ENCODE measurements at regions not wholly inside any gene's neighbourhood (a gene's known extent, or its start where the extent isn't known, plus 50 kb on each side); places are given as distances from the start of the nearest gene placed in this dataset.

DNA sequence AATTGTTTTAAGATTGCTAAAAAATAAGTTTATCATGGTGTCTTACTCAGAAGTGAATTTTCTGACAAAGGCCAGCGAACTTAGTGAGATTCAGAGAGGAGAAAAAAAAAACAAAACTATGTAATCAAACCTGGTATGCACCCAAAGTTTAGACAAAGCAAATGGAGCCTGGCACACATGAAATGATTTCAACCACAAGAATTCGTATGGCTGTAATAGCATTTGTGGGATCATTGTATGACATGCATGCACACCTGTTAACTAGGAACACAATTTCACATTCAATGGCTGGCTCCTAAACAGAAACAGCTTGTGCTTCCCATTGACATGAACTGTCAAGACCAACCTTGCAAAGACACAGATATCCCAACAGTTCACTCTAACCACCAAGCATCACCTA lies 94.6 kb downstream of the ZIC4 start:
- DNase-seq (ENCODE audit: low read depth in 2 of 2) = no peak
- H3K4me3 ChIP-seq (replicated peaks in 1 of 2; ENCODE audit: low read depth in 2 of 2, low read length in 2 of 2) = no peak overlapping the region
- TF ChIP-seq, protein P1, sequence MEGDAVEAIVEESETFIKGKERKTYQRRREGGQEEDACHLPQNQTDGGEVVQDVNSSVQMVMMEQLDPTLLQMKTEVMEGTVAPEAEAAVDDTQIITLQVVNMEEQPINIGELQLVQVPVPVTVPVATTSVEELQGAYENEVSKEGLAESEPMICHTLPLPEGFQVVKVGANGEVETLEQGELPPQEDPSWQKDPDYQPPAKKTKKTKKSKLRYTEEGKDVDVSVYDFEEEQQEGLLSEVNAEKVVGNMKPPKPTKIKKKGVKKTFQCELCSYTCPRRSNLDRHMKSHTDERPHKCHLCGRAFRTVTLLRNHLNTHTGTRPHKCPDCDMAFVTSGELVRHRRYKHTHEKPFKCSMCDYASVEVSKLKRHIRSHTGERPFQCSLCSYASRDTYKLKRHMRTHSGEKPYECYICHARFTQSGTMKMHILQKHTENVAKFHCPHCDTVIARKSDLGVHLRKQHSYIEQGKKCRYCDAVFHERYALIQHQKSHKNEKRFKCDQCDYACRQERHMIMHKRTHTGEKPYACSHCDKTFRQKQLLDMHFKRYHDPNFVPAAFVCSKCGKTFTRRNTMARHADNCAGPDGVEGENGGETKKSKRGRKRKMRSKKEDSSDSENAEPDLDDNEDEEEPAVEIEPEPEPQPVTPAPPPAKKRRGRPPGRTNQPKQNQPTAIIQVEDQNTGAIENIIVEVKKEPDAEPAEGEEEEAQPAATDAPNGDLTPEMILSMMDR (IDR thresholded peaks at IDR 0.05; ENCODE audit: low read depth, low read length) = no peak

DNA sequence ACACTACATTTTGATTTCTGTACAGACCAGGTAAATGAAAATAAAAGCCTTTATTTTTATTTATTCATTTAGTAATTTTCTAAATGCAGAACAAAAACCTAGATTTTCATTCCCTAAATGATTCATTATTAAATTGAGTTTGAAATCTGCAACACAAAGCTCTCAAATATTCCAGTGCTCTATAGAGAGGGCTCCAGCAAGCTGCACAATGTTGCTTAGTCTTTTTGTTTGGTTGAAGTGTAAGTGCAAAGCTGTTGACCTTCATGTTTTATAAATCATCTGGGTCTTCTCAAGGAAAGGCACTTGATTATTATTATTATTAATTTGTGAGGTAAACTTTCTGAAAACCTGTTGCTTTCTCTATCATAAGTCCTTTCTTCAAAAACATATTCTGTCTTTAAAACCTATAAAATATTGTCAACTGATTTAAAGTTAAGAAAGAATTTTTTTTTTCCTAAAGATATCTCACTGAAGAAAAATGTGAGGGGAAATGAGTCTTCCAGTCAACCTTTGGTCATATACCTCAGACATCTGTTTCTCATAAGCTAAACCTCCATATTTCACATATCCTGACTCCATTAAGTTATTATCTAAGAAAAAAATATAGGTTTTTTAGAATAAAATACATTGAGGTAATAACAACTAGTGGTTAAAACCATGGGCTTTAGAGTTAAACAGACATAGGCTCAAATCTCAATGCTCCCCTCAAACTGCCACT lies 100.7 kb downstream of the ZIC4 start:
- DNase-seq (ENCODE audit: low read depth in 2 of 2) = peak in 1 of 2 donors; percentile 23
- TF ChIP-seq, protein P1 (IDR thresholded peaks at IDR 0.05; ENCODE audit: low read depth, low read length) = no peak

DNA sequence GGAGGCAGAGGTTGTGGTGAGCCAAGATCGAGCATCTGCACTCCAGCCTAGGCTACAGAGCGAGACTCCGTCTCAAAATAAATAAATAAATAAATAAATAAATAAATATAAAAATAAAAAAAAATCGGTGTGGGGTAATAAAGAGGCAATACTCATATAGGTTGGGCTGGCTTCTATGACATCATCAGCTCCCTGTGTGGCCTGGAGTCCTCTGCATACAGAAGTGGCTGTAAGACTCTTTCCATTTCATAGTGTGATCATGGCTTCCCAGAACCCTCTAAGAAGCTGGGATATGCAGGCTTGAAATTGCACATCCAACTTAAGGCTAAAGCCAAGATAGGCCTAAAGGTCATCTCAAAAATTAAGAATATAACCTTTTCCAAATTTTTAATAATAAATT lies 101.6 kb downstream of the ZIC4 start:
- DNase-seq (ENCODE audit: low read depth in 2 of 2) = no peak
- TF ChIP-seq, protein P1 (IDR thresholded peaks at IDR 0.05; ENCODE audit: low read depth, low read length) = no peak
- no peak overlapping the region for H3K4me3 ChIP-seq (replicated peaks in 1 of 2; ENCODE audit: low read depth in 2 of 2, low read length in 2 of 2)

More for the DNA sequence above, 100.7 kb downstream of the ZIC4 start:
- no peak overlapping the region for H3K4me3 ChIP-seq (replicated peaks in 1 of 2; ENCODE audit: low read depth in 2 of 2, low read length in 2 of 2)

DNA sequence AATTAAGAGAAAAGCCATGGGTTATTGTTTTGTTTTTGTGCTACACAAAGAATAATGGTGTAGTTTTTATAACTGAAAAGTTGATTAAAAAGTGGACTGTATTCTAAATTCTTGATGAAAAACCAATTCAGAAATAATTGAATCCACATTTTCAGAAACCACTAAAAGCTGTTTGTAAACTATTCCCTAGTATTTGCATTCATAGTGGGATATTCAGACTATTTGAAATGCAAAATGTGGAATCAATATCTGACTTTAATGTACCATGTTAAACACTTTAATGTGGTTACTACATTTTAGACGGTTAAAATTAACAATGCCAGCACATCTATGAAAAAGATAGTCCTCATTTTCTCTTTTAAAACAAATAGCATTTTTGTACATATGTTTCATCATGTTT lies 104.6 kb downstream of the ZIC4 start:
- H3K4me3 ChIP-seq (replicated peaks in 1 of 2; ENCODE audit: low read depth in 2 of 2, low read length in 2 of 2) = no peak overlapping the region
- TF ChIP-seq, protein P1 (IDR thresholded peaks at IDR 0.05; ENCODE audit: low read depth, low read length) = no peak
- no peak for DNase-seq (ENCODE audit: low read depth in 2 of 2)

DNA sequence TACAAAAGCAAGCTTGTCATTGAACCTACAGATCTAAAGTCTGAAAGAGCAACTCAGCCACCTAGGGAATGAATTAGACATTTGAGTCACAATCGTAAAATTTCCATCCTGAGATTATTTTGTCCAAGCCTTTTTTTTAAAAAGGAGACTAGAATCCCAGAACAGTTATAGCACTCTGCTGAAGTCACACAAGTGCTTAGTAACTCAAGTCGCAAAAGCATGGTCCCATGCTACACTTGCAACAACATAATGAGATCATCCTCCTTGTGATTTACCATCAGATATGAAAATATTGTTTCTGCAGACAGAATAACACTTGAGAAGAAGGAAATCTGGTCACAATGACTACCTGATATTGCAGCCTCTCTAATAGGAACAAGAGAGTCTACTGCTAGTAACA lies 106.7 kb downstream of the ZIC4 start:
- H3K4me3 ChIP-seq (replicated peaks in 1 of 2; ENCODE audit: low read depth in 2 of 2, low read length in 2 of 2) = no peak overlapping the region
- TF ChIP-seq, protein P1 (IDR thresholded peaks at IDR 0.05; ENCODE audit: low read depth, low read length) = no peak
- DNase-seq (ENCODE audit: low read depth in 2 of 2) = peak in 1 of 2 donors; percentile 31

DNA sequence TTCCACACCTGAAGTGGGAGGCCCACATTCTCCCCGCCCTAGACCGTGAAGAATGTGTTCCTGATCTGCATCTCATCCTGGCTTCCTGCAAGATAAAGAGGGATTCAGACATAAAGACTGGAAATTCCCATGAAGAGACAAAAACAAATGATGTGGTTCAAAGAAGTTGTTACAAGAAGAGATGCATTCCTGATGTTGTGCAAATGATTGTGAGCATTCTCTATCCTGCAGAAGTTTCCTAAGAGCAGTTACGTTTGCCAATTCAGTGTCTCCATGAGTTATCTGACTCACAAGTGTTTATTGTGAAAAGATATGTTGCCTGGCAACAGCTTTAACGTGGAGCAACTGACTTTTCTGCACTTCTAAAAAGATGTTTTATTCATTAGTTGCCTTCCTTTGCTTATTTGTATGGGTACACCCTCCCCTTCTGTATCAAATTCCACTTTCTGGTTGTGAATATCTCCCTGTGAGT lies 107.8 kb downstream of the ZIC4 start:
- peak; percentile 90 to 94 for DNase-seq (ENCODE audit: low read depth in 2 of 2)
- TF ChIP-seq, protein P1 (IDR thresholded peaks at IDR 0.05; ENCODE audit: low read depth, low read length) = no peak
- no peak overlapping the region for H3K4me3 ChIP-seq (replicated peaks in 1 of 2; ENCODE audit: low read depth in 2 of 2, low read length in 2 of 2)

All from cardiac fibroblast (primary cell).